Hematopoietic multipotent progenitor cell treated with erythropoietin and hydrocortisone succinate and interleukin-3 and kit ligand, for 4 days (in vitro differentiated cells): ENCODE measurements at regions not wholly inside any gene's neighbourhood (a gene's known extent, or its start where the extent isn't known, plus 50 kb on each side); places are given as distances from the start of the nearest gene placed in this dataset.
A peak's percentile ranks its signal among the peaks of the same experiment; 100 is the strongest.
"Not testable (repeated sequence)": the region's sequence is repeated elsewhere in the genome, so short reads cannot be mapped to it uniquely, and the experiment has no call there.

Experiments
- DNase-seq: peaks from one replicate; pipeline ENCODE4 v3.0.0-alpha.2; 2015

DNA sequence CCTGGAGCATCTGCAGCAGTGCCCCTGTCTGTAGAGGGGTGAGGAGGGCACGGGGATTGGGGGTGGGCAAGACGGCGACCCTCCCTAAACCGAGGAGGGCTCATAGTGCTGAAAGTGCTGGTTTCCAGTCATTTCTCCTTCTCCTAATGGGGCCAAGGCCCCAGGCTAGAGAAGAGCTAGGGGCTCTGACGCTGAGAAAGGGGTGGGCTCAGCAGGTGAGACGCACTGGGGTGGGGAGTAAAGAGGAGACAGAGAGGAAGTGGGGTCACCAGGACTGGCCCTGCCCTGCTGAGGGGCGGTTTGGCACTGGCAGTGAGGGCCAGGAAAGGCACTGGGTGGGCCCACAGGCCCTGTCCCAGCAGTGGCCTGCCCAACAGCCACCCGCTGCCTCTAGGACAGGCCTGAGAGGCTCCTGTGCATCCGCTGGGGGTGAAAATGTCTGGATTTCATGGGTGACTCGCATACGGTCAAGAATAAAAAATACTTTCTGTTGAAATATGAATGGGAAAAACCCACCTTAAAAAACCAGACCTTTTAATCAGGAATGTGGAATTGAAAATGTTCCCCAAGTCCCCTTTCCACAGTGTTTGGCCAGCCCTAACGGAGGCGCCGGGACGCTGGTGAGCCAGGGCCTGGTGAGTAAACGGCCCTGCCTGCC, 122.4 kb upstream of the SMURF2 start:
- no peak for DNase-seq

DNA sequence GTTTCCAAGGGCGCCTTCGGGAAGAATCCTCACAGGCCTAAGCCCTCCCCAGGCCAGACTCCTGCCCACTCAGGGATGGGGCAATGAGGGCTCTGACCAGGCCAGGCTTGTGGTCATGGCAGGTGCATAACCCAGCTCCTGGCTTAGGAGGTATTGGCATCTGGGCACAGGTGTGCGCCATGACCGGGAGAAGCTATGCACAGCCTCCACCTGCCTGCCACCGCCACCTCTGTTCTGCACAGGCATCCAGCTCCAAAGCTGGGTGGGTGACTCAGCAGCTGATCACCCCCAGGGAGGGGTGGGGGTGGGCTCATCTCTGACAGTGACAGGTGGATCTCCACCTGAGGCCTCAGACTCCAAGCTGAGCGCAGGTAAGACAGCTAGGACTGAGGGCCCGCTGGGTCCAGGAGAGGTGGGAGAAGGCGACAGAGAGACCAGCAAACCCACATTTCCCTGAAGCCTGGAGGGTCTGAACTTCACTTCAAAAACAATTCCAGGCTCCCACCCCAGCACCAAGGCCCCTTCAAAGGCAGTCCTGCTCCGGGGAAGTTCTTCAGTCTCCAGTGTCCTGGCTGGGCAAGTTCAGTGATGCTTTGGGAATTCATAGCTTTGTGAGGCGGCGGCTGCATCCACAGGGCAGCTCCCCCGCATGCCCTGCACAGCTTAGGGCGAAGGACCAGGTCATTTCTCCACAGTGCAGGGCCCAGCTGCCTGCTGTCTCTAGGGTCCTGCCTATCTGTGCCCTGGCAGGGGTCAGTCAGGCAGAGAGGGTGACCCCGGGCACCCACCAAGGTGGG, 121.6 kb upstream of the SMURF2 start:
- no peak for DNase-seq

DNA sequence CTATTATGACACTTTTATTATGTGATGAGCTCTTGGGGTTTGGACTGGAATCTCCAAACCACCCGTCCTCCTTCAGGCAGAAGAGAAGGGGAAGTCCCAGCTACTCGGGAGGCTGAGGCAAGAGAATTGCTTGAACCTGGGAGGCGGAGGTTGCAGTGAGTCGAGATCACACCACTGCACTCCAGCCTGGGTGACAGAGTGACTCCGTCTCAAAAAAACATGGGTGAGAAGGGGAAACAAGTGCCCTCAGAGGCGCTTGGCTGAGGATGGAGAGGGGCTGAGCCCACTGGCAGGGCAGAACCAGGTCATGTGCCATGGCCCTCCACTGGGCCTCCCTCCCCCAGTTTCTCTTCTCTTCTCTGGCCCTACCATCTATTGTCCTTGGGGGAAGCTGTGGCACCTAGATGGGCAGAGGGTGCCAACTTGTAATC, 120.9 kb upstream of the SMURF2 start:
- no peak for DNase-seq

DNA sequence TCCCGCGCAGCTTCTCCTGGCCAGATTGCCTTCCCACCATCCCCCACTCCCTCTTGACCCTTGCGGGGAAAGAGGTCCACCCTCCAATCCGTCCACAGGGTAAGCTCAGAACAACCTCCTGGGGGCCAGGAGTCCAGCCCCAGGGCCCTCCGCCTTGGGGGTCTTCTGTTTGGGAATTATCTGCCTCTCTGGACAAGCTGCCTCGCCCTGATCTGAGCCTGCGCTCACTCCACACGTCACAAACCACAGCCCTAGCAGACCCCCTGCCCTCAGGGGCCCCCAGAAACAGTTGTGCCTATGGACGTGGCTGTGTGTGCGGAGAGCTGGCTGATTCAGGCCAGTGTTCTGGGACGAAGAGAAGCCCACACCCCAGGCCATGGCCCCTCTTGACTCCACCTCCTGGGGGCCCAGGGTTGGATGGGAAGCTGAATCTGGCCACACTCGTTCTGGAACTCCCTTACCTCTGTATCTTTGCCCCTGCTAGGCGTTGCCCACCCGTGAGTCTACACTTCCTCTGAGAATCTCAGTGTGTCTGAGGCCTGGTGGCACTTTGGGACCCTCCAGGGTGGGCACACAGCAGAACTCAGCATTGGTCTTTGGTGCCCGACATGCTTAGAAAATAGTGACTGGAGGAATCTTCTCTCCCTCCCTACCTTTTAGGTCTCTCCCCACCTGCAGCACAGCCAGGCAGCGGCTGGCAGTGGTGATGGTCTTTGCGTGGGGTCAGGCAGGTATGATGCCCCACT, 119.9 kb upstream of the SMURF2 start:
- DNase-seq: no peak

DNA sequence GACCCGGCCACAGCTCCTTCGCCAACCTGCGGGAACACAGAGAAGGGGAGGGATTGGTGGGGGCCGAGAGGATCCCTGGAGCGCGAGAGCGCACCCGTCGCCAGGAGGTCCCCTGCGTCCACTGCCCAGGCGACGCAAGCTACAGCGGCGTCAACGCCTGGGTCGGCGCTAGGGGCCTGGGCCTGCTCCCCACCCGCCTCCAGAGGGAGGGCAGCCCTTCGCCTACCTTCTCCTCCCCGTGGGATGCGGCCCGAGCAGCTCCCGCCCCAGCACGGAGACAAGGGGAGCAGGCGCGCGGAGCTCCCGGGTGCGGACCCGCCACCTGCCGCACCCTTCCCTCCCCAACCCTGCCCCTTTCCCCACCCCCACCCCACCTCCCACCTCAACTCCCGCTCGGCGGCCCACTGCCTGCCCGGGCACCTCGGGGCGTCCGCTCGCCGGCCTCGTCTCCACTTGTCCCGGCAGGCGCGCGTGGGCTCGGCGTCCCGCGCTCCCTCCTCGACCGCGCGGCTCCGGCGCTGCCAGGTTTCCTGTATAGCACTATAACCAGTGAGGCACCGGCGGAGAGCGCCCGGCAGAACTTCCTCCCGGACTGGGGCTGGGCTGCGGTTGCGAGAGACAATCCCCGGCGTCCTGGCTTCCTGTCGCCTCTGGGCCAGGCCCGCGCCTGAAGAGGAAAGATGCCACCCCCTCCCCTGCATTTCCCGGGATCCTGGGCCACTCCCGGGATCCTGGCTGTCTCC, 119.1 kb upstream of the SMURF2 start:
- peak; percentile 86 for DNase-seq

DNA sequence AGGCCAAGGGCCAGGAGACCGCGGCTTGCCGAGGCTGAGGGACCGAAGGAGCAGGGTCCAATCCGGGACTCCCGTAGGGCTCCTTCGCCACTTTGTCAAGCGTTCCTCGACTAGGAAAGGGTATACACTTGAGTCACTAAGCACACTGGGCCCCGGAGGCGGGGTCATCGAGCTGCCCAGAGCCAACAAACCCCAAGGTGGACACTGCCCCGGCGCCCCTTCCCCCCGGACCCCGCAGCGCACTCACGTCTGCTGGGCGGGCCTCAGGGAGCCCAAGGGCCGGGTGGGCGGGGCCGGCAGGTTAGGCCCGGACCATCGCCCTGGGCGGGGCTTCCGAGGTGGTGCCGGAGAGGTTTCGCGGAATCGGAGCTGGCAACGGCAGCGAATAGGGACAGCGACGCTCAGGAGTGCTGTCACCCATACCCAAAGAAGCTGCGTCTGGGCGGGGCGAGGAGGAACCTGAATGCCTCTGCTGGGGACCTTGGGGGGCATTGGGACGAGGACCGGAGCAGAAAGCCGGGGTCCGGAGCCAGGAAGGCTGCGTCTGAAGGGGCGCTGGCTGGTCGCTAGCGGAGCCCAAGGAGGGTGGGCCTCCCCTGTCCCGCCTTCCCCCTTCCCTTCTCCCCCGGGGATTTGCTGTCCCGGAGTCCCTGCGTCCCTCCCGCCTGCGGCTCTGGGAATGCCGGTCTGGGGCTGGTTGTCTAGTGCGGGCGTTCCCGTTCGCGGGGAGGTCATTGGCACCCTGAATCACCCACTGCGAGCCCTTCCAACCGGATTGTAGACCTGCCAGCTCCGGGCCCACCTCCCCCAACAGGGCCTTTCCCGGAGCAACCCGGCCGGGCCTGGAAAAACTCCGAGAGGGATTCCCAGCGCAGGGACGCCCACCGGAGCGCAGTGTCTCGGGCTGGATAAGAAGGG, 118.2 kb upstream of the SMURF2 start:
- peak; percentile 79 for DNase-seq

DNA sequence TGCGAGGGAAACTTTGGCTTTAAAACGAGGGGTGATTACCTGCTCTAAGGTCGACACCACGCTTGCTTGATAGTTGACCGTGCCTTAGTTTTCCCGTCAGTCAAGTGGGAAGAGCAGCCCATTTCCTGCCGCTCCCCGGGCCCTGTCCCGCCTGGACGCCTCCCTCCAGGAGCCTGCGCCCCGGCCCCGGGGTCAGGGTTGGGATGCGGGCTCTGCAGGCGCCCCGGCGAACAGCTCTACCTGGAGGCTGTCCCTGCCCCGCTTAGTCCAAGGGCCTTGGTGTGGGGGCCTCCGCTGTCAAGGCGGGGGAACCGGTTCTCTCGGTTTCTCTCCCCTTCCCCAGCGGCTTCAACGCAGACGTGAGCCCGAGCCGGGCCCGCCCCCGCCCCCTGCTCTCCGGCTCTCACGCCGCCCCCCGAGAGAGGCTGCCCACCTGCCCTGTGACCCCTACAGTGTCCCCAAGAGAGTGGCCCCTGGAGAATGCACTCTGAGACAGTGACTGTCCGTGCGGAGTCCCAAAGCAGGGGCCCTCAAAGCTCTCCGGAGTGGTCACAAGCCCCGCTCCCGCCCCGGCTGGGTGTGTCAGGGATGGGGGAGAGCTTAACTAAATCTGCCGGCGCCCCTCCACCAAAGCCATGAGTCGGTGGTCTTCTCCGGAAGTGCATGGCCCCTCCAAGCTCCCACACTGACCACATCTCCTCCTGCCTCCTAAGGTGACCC, 117.4 kb upstream of the SMURF2 start:
- DNase-seq: no peak

DNA sequence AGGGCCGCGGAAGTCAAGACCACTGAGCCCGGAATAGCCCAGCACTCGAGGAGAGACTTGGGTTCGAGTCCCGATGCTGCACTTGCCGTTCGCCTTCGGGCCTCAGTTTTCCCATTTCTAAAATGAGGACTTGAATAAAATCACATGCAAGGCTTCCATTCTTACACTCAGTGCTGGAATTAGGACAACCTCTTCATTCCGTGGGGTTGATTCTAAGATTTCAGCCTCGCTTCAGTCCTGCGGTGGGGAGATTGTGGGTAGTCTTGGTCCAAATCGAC, 116.9 kb upstream of the SMURF2 start:
- not testable (repeated sequence) for DNase-seq

DNA sequence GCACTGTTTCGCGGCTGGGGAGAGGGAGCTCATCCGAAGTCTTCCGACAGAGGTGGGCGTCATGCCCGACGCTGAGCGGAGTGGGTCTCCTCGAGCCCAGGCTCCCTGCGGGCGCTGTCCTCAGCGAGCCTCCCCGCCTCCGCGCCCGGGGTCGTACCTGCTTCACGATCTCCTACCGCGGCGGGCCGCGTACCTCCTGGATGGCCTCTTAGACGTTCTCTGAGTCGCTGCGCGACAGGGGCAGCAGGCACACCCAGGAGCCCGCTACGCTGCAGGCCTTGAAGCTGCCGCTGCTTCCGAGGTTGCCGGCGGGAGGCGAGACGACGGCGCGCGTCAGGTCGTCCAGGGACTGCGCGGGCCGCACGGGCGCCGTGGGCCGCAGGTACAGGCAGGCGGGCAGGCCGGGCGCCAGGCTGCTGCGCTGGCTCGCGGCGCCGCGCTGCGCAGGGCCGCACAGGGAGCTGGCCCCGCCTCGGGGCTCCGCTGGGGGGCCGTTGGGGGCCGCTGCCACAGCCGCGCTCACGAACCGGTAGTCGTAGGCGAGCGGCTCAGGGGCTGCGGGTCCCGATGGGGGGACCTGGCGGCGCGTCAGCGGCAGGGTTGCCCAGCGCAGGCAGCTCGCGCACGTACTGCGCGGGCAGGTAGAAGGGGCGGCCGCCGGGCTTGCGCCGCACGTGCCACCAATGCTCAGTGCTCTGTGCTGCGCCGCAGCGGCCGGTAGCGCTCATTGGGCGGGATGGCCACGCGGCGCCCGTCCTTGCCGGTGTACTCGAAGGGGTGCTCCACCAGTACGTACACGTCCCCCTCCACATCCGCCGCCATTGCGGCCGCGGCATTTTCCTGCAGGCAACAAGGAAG, 116.4 kb upstream of the SMURF2 start:
- peak; percentile 57 for DNase-seq

DNA sequence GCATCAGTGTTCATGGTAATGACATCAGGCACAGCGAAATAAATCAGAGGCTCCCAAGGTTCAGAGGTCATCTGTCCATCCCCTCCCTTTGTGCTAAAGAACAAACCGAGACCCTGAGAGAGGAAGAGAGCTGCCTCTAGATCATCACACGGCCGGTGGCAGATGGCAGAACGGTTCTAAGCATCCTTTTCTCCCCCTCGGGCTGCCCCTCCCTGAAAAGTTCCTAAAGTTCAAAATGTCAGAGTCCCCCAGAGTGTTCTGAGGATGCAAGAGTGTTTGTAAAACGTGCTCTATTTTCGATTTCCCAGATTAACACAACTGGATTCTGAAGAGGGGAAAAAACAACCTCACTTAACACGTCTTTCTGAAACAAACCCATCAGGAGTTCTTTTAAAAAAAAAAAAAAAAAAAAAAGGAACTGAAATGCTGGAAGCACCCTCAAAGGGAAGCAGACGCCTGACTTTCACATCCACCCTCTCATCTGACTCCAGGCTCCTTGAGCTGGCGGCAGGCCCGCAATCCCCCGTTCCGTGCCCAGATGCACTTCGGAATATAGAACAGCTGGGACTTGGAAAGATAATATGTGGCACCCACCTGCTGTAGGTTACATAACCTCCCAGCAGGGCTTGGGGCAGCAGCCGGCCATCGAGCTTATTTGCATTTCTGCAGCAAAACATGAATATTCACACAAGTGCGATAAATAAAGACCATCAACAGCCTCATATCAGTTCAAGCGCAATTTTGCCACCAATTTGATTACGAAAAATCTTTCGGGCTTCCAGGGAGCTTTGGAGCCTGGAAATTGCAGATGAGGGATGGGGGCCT, 115.5 kb upstream of the SMURF2 start:
- peak; percentile 25 for DNase-seq

DNA sequence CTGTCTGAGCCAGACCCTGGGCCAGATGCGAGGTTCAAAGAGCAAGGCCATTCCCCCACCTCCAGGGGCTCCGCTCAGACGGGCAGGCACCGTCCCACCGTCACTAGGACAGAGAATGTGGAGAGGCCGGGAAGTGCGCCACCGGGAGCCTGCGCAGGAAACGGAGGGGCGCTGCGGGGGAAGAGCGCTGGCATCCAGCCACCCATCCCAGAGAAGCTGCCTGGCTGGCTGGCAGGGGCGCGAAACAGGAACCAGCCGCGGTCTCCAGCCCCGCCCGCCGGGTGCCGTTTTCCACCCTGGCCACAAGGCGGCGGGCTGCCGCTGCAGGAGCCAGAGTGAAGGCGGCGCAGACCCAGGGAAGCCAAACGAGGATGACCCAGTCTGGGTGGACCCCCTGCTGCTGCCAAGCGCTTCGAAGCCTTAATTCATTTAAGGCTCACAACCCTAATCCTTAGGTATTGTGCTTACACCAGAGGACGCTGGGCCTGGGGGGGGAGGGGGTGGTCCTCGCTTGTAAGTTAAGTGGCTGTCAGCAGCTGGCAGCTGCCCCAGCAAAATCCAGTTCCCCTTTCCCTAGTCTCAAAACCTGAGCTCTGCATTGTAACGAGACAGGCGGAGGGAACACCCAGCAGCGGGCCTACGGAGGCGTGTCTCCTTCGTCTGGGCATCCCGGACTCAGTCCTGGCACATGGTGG, 114.8 kb upstream of the SMURF2 start:
- DNase-seq: peak; percentile 88

DNA sequence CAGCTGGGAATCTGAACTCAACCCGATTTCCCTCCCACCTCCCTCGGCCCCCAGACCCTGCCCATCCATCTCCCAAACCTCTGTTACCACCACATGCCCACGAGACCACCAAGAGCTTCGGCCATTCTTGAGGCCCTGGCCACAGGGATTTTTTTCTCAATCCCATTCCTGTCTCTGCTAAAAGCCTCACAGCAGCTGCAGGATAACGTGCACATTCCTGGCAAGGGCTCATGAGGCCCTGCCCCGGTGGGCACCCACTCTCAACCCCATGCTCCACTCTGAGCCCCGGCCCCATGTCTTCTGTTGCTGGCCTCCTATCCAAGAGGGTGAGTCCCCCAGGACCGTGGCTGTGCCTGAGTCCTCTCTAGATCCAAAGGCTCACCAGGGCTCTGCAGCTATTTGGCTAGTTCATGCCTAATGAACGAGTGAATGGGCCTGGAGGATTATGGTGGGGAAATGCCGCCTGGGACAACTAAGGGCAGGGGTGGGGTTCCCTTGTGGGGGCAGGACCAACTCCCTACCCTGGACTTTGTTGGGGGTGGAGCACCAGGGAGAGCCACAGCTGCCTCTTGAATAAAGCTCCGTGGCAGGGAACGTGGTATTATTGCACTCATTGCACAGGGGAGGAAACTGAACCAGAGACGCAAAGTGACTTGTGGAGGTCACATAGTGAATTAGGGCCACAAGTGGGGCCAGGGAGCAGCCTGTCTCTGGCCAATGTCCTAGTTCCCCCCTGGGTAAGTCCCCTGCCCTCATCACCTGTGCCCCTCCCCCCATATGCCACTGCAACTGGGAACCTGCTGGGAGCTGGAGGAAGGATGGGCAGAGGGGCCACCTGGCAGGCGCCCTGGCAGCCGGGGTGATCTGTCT, 113.8 kb upstream of the SMURF2 start:
- DNase-seq: no peak

DNA sequence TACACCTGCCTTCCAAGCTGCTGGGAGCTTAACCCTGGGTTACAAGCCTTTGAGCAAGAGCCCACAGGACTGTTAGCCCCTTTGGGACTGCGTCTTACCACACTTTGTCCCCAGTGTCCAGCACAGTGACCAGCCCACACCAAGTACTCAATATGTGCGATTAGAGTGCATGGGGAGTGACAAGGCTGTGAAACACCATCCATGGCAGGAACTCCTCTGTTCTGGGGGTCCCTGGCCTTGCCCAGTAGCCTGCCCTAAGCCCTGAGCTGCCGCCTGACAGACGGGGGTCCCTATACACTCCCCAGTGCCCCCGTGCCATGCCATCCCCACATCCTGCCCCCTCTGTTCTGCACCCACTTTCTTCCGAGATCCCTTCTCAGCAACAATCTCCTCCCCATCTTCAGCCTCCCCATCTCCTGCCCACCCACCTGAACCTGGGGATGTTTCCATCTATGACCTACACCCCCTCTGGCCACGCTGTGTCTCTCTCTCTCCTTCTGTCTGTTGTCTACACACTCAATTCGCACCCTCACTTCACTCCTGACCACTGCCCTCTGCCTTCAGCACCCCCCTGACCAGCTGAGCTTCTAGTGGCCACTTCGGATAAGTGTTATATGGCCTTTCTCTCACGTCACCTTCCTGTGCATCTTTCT, 112.9 kb upstream of the SMURF2 start:
- DNase-seq: no peak

DNA sequence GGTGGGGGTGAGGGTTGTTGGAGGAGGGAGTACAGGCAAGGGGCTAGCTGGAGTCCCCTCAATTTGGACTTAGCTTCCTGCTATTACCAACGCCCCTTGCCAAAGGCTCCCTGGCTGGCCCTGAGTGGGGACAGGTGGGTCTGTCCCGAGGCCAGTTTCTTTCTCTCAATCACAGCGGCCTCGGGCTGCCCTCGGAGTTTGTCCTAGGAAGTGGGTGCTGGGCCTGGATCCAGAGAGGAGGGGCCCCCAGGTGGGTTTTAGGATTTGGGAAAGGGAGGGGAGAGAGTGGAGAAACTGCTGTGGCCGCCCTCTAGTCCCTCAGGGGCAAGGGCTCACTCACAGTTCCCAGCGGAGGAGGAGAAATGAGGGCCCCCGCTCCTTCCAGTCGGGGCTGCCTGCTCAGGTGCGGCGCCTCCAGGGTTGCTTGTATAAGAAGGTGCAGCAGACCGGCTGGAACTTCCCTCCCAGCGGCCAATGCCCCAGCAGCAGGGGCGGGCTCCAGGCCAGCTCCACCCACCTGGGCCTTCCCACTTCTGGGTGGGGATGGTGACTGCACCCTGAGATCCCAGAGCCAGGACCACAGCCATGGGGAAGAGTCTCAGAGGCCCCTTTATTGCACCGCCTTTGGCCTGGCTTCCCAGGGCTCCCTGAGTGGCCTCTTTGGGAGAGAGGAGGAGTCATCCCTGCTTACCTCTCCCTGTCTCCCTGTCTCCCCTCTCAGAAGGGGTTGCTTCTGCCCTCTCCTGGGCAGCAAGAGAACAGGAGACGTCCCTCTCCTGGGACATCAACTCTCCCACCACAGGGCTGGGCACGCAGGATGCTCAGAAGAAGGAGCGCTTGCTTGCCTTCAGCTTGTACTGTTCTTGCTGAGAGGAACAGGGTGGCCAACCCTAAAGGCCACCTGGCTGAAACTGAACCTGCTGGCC, 112.0 kb upstream of the SMURF2 start:
- DNase-seq: peak; percentile 53

DNA sequence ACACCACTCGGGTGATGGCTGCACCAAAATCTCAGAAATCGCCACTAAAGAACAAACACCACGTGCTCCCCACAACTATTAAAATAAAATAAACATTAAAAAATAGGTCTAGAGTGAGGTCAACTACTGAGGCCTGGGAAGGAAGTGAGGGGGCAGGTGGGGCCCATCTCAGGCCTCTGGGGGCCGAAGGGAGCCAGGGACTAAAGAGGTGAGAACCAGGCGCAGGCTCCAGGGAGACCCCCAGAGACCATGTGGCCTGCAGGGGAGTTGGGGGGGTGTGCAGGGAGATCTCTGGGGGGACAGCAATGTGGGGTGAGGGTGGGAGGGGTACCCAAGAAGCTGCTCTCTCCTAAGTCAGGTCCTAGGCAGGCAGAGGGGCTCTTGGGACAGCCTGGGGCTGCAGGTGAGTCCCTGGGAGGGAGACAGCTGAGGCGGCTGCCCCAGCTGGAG, 111.3 kb upstream of the SMURF2 start:
- no peak for DNase-seq

DNA sequence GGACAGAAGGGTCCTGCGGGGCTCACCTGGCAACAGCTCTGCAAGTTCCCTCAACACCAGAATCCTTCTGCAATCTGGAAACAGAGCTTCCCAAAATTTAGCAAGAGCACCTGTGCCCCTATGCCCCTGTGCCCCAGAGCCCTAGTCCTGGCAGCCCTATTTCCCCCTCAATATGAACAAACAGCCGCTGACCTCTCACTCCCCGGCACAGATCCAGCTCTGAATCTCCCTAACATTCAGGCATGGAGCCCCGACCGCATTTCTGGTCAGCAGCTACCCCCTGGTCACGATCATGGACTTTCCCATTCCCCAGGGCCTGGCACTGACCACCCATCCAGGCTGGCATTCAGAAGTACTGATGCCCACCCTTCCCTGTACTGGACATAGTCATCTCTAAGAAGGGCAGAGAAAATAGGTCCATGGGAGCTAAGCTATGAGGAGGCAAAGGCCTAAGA, 110.8 kb upstream of the SMURF2 start:
- no peak for DNase-seq
